AG09319 (cell line): ENCODE measurements at regions not wholly inside any gene's neighbourhood (a gene's known extent, or its start where the extent isn't known, plus 50 kb on each side); places are given as distances from the start of the nearest gene placed in this dataset.

ENCODE experiments used
- DNase-seq: peaks from one replicate; pipeline ENCODE4 v3.0.0-alpha.2; 2010; ENCODE audit warnings: low read depth; ENCODE audit errors: extremely low read depth
- TF ChIP-seq, protein P1 (sequence below): IDR thresholded peaks from 2 replicates; pipeline ENCODE4 v1.5.1; 2011; ENCODE audit warnings: low read depth, mild to moderate bottlenecking, inconsistent platforms, low read length, moderate library complexity

DNA sequence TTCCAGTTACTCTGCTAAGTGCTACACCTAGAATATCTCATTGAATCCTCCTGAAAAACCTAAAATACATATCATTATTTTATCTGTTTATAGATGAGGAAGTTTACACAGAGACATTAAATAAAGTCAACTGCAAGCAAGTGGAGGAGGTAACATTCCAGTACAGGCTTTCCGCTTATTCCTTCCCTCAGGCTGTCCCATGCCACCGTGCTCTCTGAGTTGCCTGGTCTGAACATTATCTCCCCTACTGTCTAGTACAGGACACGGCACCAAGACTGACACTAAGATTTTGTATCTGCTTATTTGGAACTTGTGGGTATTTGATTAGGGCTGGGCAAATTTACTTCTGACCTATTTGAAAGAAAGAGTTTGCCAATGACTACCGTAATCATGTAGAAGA is 172.4 kb upstream of the STK32A start:
- DNase-seq: no peak
- TF ChIP-seq, protein P1, sequence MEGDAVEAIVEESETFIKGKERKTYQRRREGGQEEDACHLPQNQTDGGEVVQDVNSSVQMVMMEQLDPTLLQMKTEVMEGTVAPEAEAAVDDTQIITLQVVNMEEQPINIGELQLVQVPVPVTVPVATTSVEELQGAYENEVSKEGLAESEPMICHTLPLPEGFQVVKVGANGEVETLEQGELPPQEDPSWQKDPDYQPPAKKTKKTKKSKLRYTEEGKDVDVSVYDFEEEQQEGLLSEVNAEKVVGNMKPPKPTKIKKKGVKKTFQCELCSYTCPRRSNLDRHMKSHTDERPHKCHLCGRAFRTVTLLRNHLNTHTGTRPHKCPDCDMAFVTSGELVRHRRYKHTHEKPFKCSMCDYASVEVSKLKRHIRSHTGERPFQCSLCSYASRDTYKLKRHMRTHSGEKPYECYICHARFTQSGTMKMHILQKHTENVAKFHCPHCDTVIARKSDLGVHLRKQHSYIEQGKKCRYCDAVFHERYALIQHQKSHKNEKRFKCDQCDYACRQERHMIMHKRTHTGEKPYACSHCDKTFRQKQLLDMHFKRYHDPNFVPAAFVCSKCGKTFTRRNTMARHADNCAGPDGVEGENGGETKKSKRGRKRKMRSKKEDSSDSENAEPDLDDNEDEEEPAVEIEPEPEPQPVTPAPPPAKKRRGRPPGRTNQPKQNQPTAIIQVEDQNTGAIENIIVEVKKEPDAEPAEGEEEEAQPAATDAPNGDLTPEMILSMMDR: no peak

DNA sequence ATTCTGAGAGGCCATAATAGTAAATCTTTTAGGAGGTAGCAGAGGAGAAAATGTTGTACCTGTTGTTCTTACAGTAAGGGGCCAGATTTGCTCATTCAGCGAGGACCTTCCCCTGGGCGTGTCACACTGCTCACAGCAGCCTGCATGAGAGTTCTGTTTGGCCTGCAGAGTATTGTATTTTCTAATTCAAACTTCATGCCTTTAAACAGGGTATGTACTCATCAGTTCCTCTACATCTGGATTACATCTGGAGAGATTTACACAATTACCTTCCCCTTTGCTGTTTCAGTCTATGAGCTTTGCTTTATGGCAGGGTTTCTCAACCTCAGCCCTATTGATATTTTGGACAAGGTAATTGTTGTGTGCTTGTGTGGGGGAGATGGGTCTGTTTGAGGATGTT is 170.9 kb upstream of the STK32A start:
- DNase-seq: no peak
- TF ChIP-seq, protein P1: no peak

DNA sequence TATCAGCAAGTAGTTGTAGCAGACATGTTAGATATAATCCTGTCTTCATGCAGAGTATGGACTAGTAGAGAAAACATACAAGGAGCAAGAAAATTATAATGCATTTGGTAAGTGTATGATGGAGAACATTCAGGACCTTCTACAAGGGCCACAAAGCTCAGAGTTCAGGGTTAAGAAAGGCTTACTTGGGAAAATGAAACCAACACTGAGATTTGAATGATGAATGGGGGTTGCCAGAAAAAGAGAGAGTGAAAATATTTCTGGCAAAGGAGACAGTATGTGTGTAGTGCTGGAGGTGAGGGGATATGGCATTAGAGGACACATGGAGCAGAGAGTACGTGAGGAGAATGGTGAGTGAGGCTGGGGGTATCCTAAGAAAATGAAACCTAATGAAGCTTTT is 169.8 kb upstream of the STK32A start:
- DNase-seq: no peak
- TF ChIP-seq, protein P1: no peak

DNA sequence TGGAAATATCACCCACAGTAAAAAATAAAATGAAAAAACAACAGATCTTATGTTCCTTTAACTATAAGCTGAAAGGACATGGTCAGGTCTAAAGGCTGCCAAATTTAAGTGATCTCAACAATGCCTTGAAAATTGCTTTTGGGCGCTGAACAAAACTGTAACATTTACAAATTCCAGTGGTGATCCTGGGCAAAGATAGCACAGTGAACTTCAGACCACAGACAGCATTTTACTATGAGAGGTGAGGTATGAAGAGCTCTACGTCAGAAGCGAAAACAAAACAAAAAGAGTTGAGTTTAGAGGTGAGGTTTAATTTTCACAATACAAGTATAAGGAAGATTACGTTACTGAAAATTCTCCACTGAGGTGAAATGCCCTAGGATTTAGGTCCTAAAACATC is 165.8 kb upstream of the STK32A start:
- TF ChIP-seq, protein P1: no peak
- DNase-seq: no peak

DNA sequence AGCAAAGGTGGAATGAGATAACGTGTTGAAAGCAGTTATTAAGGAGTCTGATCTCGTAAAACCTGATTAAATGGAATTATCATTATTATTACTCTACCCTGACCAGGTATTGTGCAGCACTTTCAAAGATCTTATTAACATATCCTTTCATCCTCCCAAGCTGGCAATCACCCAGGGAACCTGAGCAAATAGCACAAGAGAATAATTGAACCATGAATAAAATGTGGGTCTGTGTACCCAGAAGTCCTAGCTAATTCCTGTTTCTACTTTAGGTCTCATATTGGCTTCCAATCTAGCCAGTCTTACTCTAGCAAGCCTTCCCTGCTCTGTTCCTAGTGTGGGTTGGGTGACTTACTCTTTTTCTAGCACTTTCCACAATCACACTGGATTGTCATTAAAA is 162.2 kb upstream of the STK32A start:
- DNase-seq: no peak
- TF ChIP-seq, protein P1: no peak

DNA sequence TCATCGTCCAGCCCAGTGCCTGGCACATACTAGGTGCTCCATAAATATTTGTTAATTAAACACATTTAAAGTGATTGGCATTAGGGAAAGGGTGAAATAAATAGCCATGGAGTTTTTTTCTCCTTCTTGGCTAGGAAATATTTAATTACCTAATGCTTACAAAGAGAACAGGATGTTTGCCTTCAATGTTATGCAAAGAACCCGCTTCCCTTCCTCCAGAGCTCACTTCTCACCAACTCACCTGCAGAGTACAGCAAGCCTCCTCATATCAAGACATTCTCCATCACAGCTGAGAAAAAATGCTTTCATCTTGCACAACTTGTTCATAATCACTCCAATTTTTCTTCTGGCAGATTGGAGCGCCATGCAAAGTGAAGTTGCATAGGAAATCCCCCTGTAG is 161.7 kb upstream of the STK32A start:
- DNase-seq: no peak
- TF ChIP-seq, protein P1: no peak

DNA sequence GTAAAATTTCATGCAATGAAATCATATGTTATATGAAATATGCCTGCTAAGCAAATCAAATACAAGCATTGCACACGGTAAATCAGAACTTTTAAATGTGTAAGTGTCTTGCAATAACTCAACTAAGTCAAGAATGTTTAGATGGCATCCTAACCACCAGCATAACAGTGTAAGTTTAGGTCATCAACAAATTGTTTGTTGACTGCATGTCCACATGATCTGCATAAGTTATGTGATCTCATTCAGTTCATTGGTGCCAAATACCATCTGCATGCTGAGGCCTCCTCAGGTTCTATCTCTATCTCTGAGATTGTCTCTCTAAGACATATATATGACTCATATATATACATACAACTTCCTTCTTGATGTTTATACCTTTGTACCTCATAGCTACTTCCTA is 159.6 kb upstream of the STK32A start:
- no peak for DNase-seq
- TF ChIP-seq, protein P1: no peak
